Omental fat pad (tissue), 3 donors: ENCODE measurements at regions not wholly inside any gene's neighbourhood (a gene's known extent, or its start where the extent isn't known, plus 50 kb on each side); places are given as distances from the start of the nearest gene placed in this dataset.
"Not testable (repeated sequence)": the region's sequence is repeated elsewhere in the genome, so short reads cannot be mapped to it uniquely, and the experiment has no call there.

ENCODE experiments used
- ATAC-seq: fragments of 150-250 bp; one replicate; pipeline ENCODE4 v1.9.1; 2016; ENCODE audit warnings: mild to moderate bottlenecking, moderate library complexity; ENCODE audit not compliant: low FRiP score
- DNase-seq: peaks from one replicate; pipeline ENCODE4 v3.0.0-alpha.2; 2019; ENCODE audit warnings: low spot score
- CTCF ChIP-seq, 3 donors: fragments of 450-650 bp; IDR thresholded peaks; one replicate each; pipeline ENCODE4 v1.5.1; 2016 to 2017; ENCODE audit warnings: antibody characterized with exemption in 3 of 3, mild to moderate bottlenecking in 3 of 3, moderate library complexity in 2 of 3

GRCh38 chr6:74459260-74459659 is 746.6 kb downstream of the COL12A1 start:
- TF ChIP-seq CTCF (IDR thresholded peaks at IDR 0.05) = no peak
- DNase-seq = no peak
- ATAC-seq = no peak

DNA sequence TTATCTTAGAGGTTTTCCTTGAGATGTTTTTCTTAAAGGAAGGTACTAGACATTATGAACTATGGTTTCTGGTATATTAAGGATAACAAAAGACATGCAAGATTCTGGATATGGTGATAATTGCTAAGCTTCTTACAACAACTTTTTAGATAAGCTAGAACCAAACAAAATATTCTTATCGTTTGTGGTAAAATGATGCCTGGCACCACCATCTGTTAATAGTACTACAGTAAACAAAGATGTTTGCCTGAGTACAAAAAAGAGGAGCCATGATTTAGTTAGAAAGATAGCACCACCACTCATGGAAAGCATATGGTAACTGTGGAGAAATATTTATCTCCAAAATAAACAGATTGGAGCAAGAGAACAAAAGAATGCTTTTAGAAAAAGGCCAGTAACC is 747.3 kb downstream of the COL12A1 start:
- no peak for ATAC-seq
- no peak for DNase-seq
- no peak for TF ChIP-seq CTCF (IDR thresholded peaks at IDR 0.05)

DNA sequence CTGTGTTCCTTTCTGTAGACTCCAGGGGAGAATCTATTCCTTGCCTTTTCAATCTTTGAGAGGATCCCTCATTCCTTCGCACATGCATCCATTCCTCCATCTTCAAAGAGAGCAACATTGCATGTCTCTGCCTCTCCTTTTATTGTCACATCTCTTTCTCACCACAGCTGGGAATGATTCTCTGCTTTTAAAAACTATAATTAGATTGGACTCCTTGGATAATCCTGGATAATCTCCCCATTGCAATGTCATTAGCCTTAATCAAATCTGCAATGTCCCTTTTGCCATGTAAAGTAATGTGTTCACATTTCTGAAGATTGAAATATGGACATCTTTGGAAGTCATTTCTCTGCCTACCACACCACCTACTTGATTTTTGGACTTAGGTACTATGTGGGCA is 750.1 kb downstream of the COL12A1 start:
- TF ChIP-seq CTCF (IDR thresholded peaks at IDR 0.05) = no peak
- ATAC-seq = no peak
- DNase-seq = no peak

DNA sequence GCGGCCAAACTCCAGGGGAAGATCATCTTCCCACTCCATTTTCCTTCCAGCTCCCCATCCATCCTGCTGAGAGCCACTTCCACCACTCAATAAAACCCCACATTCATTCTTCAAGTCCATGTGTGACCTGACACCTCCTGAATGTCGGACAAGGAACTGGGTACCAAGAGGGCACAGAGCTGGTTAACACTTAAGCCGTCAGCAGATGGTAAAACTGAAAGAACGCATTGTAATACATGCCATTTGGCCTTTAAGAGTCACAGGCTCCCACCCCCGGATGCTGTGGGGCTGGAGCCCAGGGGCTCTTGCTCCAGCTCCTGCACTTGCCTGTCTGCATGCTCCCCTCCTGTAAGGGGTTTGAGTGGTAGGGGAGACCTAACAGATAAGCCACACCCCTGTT is 753.9 kb downstream of the COL12A1 start:
- DNase-seq (no peak), ATAC-seq (no peak)
- TF ChIP-seq CTCF (IDR thresholded peaks at IDR 0.05) = no peak

GRCh38 chr6:74448850-74449249 is 752.8 kb downstream of the CD109 start:
- no peak for TF ChIP-seq CTCF (IDR thresholded peaks at IDR 0.05)
- DNase-seq = no peak
- no peak for ATAC-seq

- no peak for DNase-seq
- TF ChIP-seq CTCF (IDR thresholded peaks at IDR 0.05) = no peak
- no peak for ATAC-seq
Observed at GRCh38 chr6:74447013-74447412, 751.0 kb downstream of the CD109 start.

GRCh38 chr6:74439123-74439811 is 743.3 kb downstream of the CD109 start:
- TF ChIP-seq CTCF (IDR thresholded peaks at IDR 0.05) = no peak
- ATAC-seq = no peak
- no peak for DNase-seq

DNA sequence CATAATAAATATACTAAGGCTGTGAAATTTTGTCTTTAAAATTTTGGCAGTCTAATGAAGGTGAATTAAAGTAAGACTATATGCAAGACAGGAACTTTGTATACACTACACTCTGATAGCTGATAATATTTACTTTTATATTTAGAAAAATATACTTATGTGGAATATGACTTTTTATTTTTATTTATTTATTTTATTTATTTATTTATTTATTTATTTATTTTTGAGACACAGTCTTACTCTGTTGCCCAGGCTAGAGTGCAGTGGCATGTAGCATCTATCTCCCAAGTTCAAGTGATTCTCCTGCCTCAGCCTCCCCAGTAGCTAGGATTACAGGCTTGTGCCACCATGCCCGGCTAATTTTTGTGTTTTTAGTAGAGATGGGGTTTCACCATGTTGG is 742.4 kb downstream of the CD109 start:
- not testable (repeated sequence) for DNase-seq, ATAC-seq
